VCaP (cell line): ENCODE measurements at regions not wholly inside any gene's neighbourhood (a gene's known extent, or its start where the extent isn't known, plus 50 kb on each side); places are given as distances from the start of the nearest gene placed in this dataset.

ENCODE experiments used
- H3K27ac ChIP-seq: fragments of 450-650 bp; 2 replicates; pipeline ENCODE4 v1.5.1; 2017
- TF ChIP-seq, protein P1 (sequence below): fragments of 450-650 bp; conservative IDR thresholded peaks from 2 replicates; pipeline ENCODE4 v1.5.1; 2017; ENCODE audit warnings: mild to moderate bottlenecking, moderate library complexity

DNA sequence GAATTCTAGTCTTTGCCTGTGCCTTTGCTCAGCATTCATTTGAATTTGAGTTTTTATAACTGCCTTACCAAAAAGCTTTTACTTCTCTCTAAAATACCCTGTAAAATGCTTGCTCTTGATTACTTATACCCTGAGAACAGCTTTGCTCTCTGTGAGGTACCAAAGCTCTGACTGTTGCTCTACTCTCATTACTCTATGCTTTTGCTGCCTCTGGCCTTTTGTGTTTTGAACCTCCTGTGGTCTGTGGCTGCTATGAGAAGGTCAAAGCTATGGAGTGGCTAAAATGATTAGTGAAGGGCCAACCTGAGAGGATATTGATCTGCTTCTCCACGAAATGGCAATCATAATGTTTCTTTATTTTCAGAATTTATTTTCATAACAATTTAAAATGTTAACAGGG, 375.6 kb upstream of the IMPG1 start:
- TF ChIP-seq, protein P1, sequence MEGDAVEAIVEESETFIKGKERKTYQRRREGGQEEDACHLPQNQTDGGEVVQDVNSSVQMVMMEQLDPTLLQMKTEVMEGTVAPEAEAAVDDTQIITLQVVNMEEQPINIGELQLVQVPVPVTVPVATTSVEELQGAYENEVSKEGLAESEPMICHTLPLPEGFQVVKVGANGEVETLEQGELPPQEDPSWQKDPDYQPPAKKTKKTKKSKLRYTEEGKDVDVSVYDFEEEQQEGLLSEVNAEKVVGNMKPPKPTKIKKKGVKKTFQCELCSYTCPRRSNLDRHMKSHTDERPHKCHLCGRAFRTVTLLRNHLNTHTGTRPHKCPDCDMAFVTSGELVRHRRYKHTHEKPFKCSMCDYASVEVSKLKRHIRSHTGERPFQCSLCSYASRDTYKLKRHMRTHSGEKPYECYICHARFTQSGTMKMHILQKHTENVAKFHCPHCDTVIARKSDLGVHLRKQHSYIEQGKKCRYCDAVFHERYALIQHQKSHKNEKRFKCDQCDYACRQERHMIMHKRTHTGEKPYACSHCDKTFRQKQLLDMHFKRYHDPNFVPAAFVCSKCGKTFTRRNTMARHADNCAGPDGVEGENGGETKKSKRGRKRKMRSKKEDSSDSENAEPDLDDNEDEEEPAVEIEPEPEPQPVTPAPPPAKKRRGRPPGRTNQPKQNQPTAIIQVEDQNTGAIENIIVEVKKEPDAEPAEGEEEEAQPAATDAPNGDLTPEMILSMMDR: no peak

DNA sequence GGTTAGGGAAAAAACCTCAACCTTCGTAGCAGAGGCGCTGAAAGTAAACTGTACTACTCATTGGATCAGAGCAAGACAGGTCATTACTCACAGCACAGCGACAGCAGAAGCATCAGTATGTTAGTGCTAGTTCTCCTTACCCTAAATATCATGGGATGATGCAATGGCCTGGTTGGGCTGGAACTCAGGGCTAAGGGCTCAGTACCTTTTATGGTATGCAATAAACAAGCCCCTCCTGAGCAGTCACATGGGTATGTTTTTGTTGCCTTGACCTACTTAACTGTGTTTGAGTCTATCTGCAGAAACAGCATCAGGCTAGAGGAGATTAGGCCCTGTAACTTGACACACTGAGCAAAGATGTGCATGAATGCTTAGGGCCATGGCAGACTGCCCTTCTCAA, 369.4 kb upstream of the IMPG1 start:
- no peak overlapping the region for H3K27ac ChIP-seq

More for the DNA sequence above, 375.6 kb upstream of the IMPG1 start:
- no peak overlapping the region for H3K27ac ChIP-seq

DNA sequence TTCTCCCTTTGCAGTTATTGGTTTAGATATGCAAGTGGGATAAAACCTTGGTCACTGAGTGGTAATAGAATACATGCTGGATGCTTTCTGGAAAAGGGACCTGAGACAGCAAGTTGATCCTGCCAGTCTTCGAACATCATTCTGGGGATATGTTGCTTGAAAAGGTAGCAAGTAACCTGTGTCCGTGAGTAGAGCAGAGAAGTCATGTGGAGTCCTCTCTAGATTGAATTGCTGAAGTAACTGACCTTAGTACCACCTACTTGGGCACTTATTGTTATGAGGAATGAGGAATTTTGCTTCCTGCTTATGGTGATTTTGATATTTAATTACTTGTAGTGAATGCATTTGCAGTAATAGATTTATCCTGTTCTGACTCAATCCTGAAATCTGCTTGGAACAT, 367.3 kb upstream of the IMPG1 start:
- TF ChIP-seq, protein P1: no peak
- no peak overlapping the region for H3K27ac ChIP-seq

More for the DNA sequence above, 369.4 kb upstream of the IMPG1 start:
- TF ChIP-seq, protein P1: no peak

DNA sequence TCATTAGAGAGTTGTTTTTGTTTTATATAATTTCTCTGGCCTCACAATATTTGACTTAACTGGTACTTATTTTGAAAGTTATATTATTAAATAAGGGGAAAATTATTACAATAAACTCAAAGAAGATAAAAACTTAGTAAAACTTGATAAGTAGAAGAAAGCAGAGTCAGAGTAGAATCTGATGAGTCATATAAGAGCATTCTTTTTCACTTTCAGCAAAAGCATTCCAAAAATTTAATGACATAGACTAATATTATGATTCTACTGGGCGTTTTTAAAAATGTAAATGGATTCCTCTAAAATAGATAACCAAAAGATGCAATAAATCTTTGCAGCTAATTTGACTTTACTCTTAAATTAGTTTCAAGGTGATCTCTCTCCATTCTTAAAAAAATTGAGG, 366.3 kb upstream of the IMPG1 start:
- TF ChIP-seq, protein P1: no peak

DNA sequence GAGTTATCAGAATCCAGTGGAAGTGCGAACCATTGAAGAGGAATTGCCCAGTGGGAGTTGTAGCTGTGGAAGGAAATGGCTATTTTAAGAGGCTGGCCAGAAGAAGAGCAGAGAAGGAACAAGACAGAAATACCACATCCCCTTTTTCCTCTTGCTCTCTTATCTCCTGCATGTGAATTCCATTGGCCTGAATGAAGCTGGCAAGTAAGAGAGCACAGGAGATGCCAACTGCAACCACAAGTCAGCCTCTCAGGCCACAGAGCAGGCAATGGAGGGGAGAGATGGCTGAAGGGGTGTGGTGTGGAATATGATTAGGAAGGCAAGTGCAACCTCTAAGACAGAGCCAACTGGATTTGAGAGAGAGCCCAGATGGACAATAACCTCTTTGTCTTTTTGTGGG, 362.7 kb upstream of the IMPG1 start:
- TF ChIP-seq, protein P1: no peak
- no peak overlapping the region for H3K27ac ChIP-seq

More for the DNA sequence above, 366.3 kb upstream of the IMPG1 start:
- H3K27ac ChIP-seq: no peak overlapping the region

DNA sequence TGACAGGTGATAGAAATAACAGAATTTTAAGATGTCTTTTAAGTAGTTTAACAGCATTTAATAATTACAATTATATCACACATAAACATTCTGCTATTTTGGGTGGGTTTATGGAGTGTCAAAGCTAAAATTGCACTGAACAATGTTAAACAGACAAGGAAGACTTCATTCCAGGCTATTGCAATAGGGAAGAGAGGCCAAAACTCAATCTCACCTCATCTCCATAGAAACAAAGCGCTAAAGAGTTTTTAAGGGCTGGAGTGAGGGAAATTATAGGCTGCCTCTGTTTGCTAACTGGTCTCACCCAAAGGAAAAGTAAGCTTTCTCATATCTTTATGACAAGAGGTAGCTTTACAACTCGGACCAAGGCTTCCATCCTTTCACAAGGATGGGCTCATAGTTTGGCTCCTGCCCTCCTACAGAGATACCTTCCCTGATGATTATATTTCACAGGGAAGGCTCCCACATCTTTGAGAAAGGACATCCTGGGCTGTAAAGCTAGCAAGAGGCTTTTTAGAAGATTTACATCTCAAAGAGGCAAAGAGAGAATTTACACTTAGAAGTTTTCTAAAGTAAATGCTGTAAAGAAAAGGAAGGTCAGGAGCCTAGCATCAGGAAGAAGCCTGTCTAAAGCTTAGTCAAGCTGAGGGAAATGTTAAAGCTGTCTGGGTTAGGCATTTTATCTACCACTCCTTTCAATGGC, 350.2 kb upstream of the IMPG1 start:
- TF ChIP-seq, protein P1: no peak
- H3K27ac ChIP-seq: no peak overlapping the region

DNA sequence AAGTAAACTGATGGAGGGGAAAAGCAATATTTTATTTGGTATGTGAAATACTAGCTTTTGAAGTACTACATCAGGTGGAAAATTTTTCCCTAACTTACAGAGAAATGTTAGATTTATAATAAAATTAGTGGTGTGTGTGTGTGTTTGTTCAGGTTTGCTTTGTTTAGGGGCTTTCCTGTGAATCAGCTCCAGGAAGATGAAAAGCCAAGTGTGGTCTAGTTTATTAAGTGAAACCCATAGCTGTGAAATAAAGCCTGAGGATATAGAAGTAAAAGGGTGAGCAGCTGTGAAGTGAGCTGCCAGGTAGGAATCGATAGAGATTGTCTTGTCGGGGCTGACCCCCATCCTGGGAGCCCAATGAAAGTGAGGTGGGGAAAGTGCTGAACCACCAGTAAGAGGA, 347.6 kb upstream of the IMPG1 start:
- peak overlapping the region; percentile 86; the same call in 1 of the 2 replicates for H3K27ac ChIP-seq
- TF ChIP-seq, protein P1: no peak
